SK-N-MC (cell line): ENCODE measurements at regions not wholly inside any gene's neighbourhood (a gene's known extent, or its start where the extent isn't known, plus 50 kb on each side); places are given as distances from the start of the nearest gene placed in this dataset.
A peak's percentile ranks its signal among the peaks of the same experiment; 100 is the strongest.

Source experiments
- DNase-seq: peaks from one replicate; pipeline ENCODE4 v3.0.0-alpha.2; 2011; ENCODE audit warnings: low read depth, low spot score
- H3K27ac ChIP-seq: fragments of 200-600 bp; sonication (generic); 2 replicates; pipeline ENCODE4 v1.5.1; 2016; ENCODE audit warnings: mixed run types
- H3K36me3 ChIP-seq: fragments of 200-600 bp; sonication (generic); 2 replicates; pipeline ENCODE4 v1.6.1; 2017; ENCODE audit warnings: antibody characterized with exemption, low read length, mixed read lengths; ENCODE audit not compliant: insufficient read depth
- H3K4me3 ChIP-seq: fragments of 200-600 bp; sonication (generic); 2 replicates; pipeline ENCODE4 v1.5.1; 2016
- H3K9ac ChIP-seq: fragments of 200-600 bp; sonication (generic); 2 replicates; pipeline ENCODE4 v1.8.0; 2017; ENCODE audit warnings: mixed run types, mixed read lengths; ENCODE audit not compliant: insufficient read length
- H3K9me3 ChIP-seq: fragments of 200-600 bp; sonication (generic); 2 replicates; pipeline ENCODE4 v1.6.1; 2017; ENCODE audit warnings: low read depth, mild to moderate bottlenecking, antibody characterized with exemption, low read length, moderate library complexity, mixed read lengths
- EZH2 ChIP-seq: fragments of 200-600 bp; sonication (generic); IDR thresholded peaks from one replicate; pipeline ENCODE4 v1.6.1; 2017; ENCODE audit warnings: antibody characterized with exemption
- FOXP2 ChIP-seq: optimal IDR thresholded peaks from 2 replicates; pipeline ENCODE3; 2011; ENCODE audit warnings: mild to moderate bottlenecking, moderate library complexity; ENCODE audit not compliant: insufficient read depth; ENCODE audit errors: extremely low read length, control extremely low read depth
- POLR2AphosphoS5 ChIP-seq: IDR thresholded peaks from 2 replicates; pipeline ENCODE4 v1.6.1; 2012; ENCODE audit warnings: mild to moderate bottlenecking, low read depth, low read length, borderline replicate concordance

DNA sequence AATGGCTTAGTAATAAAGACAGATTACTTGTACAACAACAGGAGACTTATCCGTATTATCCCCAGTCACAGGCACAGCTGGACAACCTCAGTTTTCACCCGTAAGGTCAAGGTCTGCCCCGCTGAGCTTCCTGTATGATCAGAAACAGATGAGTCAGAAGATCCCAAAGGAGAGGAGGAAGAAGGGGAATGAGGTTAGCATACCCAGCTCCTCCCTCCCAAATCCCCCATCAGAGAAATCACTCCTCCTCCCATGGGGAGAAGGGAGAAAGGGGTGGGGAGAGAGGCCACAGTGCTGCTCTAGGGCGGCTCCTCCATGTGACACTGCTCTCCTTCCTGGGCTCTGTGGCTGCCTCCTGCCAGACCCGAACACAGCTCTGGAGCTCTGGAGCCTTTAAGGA lies 53.8 kb upstream of the SPTBN1 start:
- TF ChIP-seq EZH2 = no peak
- no peak for TF ChIP-seq POLR2AphosphoS5
- TF ChIP-seq FOXP2 = no peak
- no peaks in the 10 kb centered on the region for H3K9me3 ChIP-seq
- no peaks in the 10 kb centered on the region for H3K36me3 ChIP-seq
- DNase-seq = no peak
- H3K9ac ChIP-seq = no peak overlapping the region
- H3K27ac ChIP-seq = no peak overlapping the region
- H3K4me3 ChIP-seq = no peak overlapping the region

DNA sequence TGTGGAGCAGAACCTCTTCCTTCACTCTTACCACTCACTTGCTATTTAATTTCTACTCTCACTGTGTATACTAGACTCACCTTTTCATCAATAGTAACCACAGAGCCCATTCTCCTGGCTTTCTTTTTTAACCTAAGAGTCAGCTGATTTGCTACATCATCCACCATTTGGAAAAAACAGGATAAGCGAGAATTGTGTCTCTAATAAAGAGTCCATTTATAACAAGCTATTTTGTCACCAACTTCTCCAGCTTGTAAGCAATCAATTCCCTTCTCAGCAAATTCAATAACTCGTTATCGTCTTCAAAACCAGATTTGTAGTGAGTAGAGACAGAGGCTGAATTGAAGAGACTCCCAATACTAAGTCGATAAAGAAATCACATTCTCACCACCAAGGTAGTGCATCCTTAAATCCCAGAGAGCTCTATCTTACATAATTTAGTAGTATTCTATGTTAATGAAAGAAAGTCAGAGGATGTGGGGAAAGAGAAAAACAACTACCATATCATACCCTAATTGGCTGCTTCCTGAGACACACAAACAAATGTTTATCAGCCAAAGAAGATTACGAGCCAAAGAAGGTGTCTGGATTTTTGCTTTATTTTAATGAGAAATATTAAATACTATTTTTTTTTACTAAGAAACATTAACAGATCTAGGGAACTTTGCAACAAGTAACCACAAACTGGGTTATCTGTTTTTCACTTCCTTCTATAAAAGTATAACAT lies 52.5 kb upstream of the SPTBN1 start:
- Histone ChIP-seq H3K9ac (no peak overlapping the region), H3K27ac (0 out of 2 replicates have a peak overlapping the region, but pooled peaks have one; percentile 4), H3K9me3 (no peaks in the 10 kb centered on the region), H3K4me3 (no peak overlapping the region), H3K36me3 (no peaks in the 10 kb centered on the region)
- TF ChIP-seq FOXP2 (peak; percentile 57), EZH2 (no peak)
- DNase-seq = peak; percentile 30

DNA sequence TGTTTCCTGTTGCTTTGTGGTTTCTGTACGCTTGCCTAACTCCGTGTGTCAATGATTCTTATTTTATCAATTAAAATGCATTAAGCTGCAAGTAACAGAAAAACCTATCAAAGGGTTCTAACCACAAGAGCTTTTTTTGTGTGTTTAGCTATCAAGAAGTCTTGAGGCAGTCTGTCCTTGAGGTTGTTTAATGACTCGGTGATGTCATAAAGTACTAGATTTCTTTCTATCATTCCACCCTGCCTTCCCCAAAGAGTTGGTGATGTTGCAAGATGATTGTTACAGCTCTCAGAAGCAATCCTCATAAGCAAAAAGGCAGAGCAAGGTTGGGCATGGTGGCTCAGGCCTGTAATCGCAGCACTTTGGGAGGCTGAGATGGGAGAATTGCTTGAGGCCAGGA lies 51.9 kb upstream of the SPTBN1 start:
- TF ChIP-seq FOXP2 (no peak), POLR2AphosphoS5 (no peak), EZH2 (no peak)
- Histone ChIP-seq H3K9me3 (no peaks in the 10 kb centered on the region), H3K27ac (no peak overlapping the region), H3K36me3 (no peaks in the 10 kb centered on the region), H3K9ac (no peak overlapping the region), H3K4me3 (peak overlapping the region; percentile 34; the same call in 1 of the 2 replicates)
- DNase-seq = peak; percentile 90

GRCh38 chr2:54406031-54406430 lies 50.1 kb upstream of the SPTBN1 start:
- H3K4me3 ChIP-seq = no peak overlapping the region
- H3K9me3 ChIP-seq = no peaks in the 10 kb centered on the region
- H3K9ac ChIP-seq = no peak overlapping the region
- no peaks in the 10 kb centered on the region for H3K36me3 ChIP-seq
- no peak for TF ChIP-seq POLR2AphosphoS5
- TF ChIP-seq FOXP2 = no peak
- no peak for TF ChIP-seq EZH2
- H3K27ac ChIP-seq = no peak overlapping the region
- DNase-seq = no peak
